Activated T-helper 2 cell treated with anti-CD3 and anti-CD28 coated beads, Interferon-gamma antibody, Interleukin-2, Interleukin-4, amounts not matched to agents 10 μg/mL and 5 μg/mL and 100 μg/mL, durations not matched to agents 14 hours and 24 hours and 36 hours (primary cell): ENCODE measurements at regions not wholly inside any gene's neighbourhood (a gene's known extent, or its start where the extent isn't known, plus 50 kb on each side); places are given as distances from the start of the nearest gene placed in this dataset.
"Not testable (repeated sequence)": the region's sequence is repeated elsewhere in the genome, so short reads cannot be mapped to it uniquely, and the experiment has no call there.

ENCODE experiments used
- DNase-seq: peaks from one replicate; pipeline ENCODE4 v3.0.0; 2021; ENCODE audit warnings: low spot score
- H3K27ac Mint-ChIP-seq: one replicate; pipeline ENCODE4 v1.8.0; 2021; ENCODE audit warnings: mixed read lengths
- H3K27me3 Mint-ChIP-seq: one replicate; pipeline ENCODE4 v1.8.0; 2021; ENCODE audit warnings: low read depth, mixed read lengths
- H3K36me3 Mint-ChIP-seq: one replicate; pipeline ENCODE4 v1.8.0; 2021; ENCODE audit warnings: low read depth, mixed read lengths
- H3K4me1 Mint-ChIP-seq: one replicate; pipeline ENCODE4 v1.8.0; 2021; ENCODE audit warnings: low read depth, mixed read lengths
- H3K4me3 Mint-ChIP-seq: one replicate; pipeline ENCODE4 v1.8.0; 2021; ENCODE audit warnings: low read depth, mild to moderate bottlenecking, moderate library complexity, mixed read lengths
- H3K9me3 Mint-ChIP-seq: one replicate; pipeline ENCODE4 v1.8.0; 2021; ENCODE audit warnings: mixed read lengths
- intact Hi-C: fragments of 100-400 bp; cut with micrococcal nuclease; formaldehyde crosslinking; loops from one replicate; pipeline ENCODE4 v1.15.1; 2023

- H3K36me3 Mint-ChIP-seq = no peaks in the 10 kb centered on the region
- no peaks in the 10 kb centered on the region for H3K4me1 Mint-ChIP-seq
- DNase-seq = no peak
- no peaks in the 10 kb centered on the region for H3K9me3 Mint-ChIP-seq
- H3K4me3 Mint-ChIP-seq = no peak overlapping the region
- H3K27ac Mint-ChIP-seq = no peak overlapping the region
- no peaks in the 10 kb centered on the region for H3K27me3 Mint-ChIP-seq
- intact Hi-C loops = no loop called here
Measured at GRCh38 chr1:5119366-5120234, 465.2 kb downstream of the AJAP1 start.

- DNase-seq, H3K36me3 Mint-ChIP-seq, H3K4me1 Mint-ChIP-seq, H3K4me3 Mint-ChIP-seq, H3K27me3 Mint-ChIP-seq, H3K27ac Mint-ChIP-seq, H3K9me3 Mint-ChIP-seq, intact Hi-C loops: not testable (repeated sequence)
Measured at GRCh38 chr1:5118771-5119170, 464.4 kb downstream of the AJAP1 start.

GRCh38 chr1:5118292-5118691 lies 463.9 kb downstream of the AJAP1 start:
- DNase-seq, H3K9me3 Mint-ChIP-seq, intact Hi-C loops, H3K27ac Mint-ChIP-seq, H3K36me3 Mint-ChIP-seq, H3K27me3 Mint-ChIP-seq, H3K4me1 Mint-ChIP-seq, H3K4me3 Mint-ChIP-seq: not testable (repeated sequence)

GRCh38 chr1:5111581-5111980 lies 457.2 kb downstream of the AJAP1 start:
- H3K9me3 Mint-ChIP-seq = no peaks in the 10 kb centered on the region
- no peaks in the 10 kb centered on the region for H3K27me3 Mint-ChIP-seq
- intact Hi-C loops = no loop called here
- H3K36me3 Mint-ChIP-seq = no peaks in the 10 kb centered on the region
- peaks cover 5% of the 10 kb centered on the region for H3K4me1 Mint-ChIP-seq
- no peak for DNase-seq
- no peak overlapping the region for H3K4me3 Mint-ChIP-seq
- H3K27ac Mint-ChIP-seq = no peak overlapping the region

- Mint-ChIP-seq H3K4me3 (no peak overlapping the region), H3K4me1 (peaks cover 5% of the 10 kb centered on the region), H3K27ac (no peak overlapping the region), H3K27me3 (no peaks in the 10 kb centered on the region), H3K36me3 (no peaks in the 10 kb centered on the region), H3K9me3 (no peaks in the 10 kb centered on the region)
- no peak for DNase-seq
- intact Hi-C loops = no loop called here
Measured at GRCh38 chr1:5110508-5110907, 456.1 kb downstream of the AJAP1 start.

GRCh38 chr1:5109633-5110032 lies 455.2 kb downstream of the AJAP1 start:
- H3K9me3 Mint-ChIP-seq = no peaks in the 10 kb centered on the region
- no peak overlapping the region for H3K27ac Mint-ChIP-seq
- H3K4me3 Mint-ChIP-seq = no peak overlapping the region
- no peaks in the 10 kb centered on the region for H3K36me3 Mint-ChIP-seq
- H3K27me3 Mint-ChIP-seq = no peaks in the 10 kb centered on the region
- H3K4me1 Mint-ChIP-seq = peaks cover 5% of the 10 kb centered on the region
- intact Hi-C loops = no loop called here
- DNase-seq = no peak

GRCh38 chr1:5108740-5109139 lies 454.3 kb downstream of the AJAP1 start:
- Mint-ChIP-seq H3K4me1 (peaks cover 5% of the 10 kb centered on the region), H3K4me3 (no peak overlapping the region), H3K27ac (no peak overlapping the region), H3K9me3 (no peaks in the 10 kb centered on the region), H3K27me3 (no peaks in the 10 kb centered on the region), H3K36me3 (no peaks in the 10 kb centered on the region)
- intact Hi-C loops = no loop called here
- no peak for DNase-seq

GRCh38 chr1:5105744-5106143 lies 451.3 kb downstream of the AJAP1 start:
- Mint-ChIP-seq H3K27me3 (no peaks in the 10 kb centered on the region), H3K4me3 (no peak overlapping the region), H3K4me1 (peaks cover 1% of the 10 kb centered on the region), H3K9me3 (peaks cover 3% of the 10 kb centered on the region), H3K36me3 (no peaks in the 10 kb centered on the region), H3K27ac (no peak overlapping the region)
- intact Hi-C loops = no loop called here
- no peak for DNase-seq

GRCh38 chr1:5099558-5099957 lies 445.1 kb downstream of the AJAP1 start:
- no peak overlapping the region for H3K4me3 Mint-ChIP-seq
- DNase-seq = no peak
- peaks cover 7% of the 10 kb centered on the region for H3K9me3 Mint-ChIP-seq
- H3K4me1 Mint-ChIP-seq = no peaks in the 10 kb centered on the region
- intact Hi-C loops = no loop called here
- no peak overlapping the region for H3K27ac Mint-ChIP-seq
- H3K27me3 Mint-ChIP-seq = no peaks in the 10 kb centered on the region
- no peaks in the 10 kb centered on the region for H3K36me3 Mint-ChIP-seq

GRCh38 chr1:5098981-5099385 lies 444.6 kb downstream of the AJAP1 start:
- Mint-ChIP-seq H3K27ac (no peak overlapping the region), H3K27me3 (no peaks in the 10 kb centered on the region), H3K36me3 (no peaks in the 10 kb centered on the region), H3K4me3 (no peak overlapping the region), H3K4me1 (no peaks in the 10 kb centered on the region), H3K9me3 (peaks cover 12% of the 10 kb centered on the region)
- intact Hi-C loops = no loop called here
- no peak for DNase-seq

GRCh38 chr1:5093042-5093441 lies 438.6 kb downstream of the AJAP1 start:
- intact Hi-C loops = no loop called here
- no peak for DNase-seq
- Mint-ChIP-seq H3K36me3 (no peaks in the 10 kb centered on the region), H3K4me3 (no peak overlapping the region), H3K9me3 (peaks cover 25% of the 10 kb centered on the region), H3K27ac (no peak overlapping the region), H3K27me3 (no peaks in the 10 kb centered on the region), H3K4me1 (no peaks in the 10 kb centered on the region)

GRCh38 chr1:5084676-5085075 lies 430.3 kb downstream of the AJAP1 start:
- H3K27me3 Mint-ChIP-seq = no peaks in the 10 kb centered on the region
- H3K27ac Mint-ChIP-seq = no peak overlapping the region
- intact Hi-C loops = no loop called here
- H3K4me3 Mint-ChIP-seq = no peak overlapping the region
- no peaks in the 10 kb centered on the region for H3K36me3 Mint-ChIP-seq
- H3K4me1 Mint-ChIP-seq = no peaks in the 10 kb centered on the region
- H3K9me3 Mint-ChIP-seq = no peaks in the 10 kb centered on the region
- DNase-seq = no peak

GRCh38 chr1:5067246-5067645 lies 412.8 kb downstream of the AJAP1 start:
- Mint-ChIP-seq H3K27ac (no peak overlapping the region), H3K4me3 (no peak overlapping the region), H3K9me3 (no peaks in the 10 kb centered on the region), H3K4me1 (no peaks in the 10 kb centered on the region), H3K27me3 (no peaks in the 10 kb centered on the region), H3K36me3 (no peaks in the 10 kb centered on the region)
- DNase-seq = no peak
- intact Hi-C loops = no loop called here

- no peak overlapping the region for H3K27ac Mint-ChIP-seq
- peaks cover 23% of the 10 kb centered on the region for H3K9me3 Mint-ChIP-seq
- no peaks in the 10 kb centered on the region for H3K36me3 Mint-ChIP-seq
- intact Hi-C loops = no loop called here
- H3K27me3 Mint-ChIP-seq = no peaks in the 10 kb centered on the region
- no peak for DNase-seq
- no peaks in the 10 kb centered on the region for H3K4me1 Mint-ChIP-seq
- H3K4me3 Mint-ChIP-seq = no peak overlapping the region
Measured at GRCh38 chr1:5053744-5054143, 399.3 kb downstream of the AJAP1 start.
